ENCODE measurements at regions not wholly inside any gene's neighbourhood (a gene's known extent, or its start where the extent isn't known, plus 50 kb on each side); places are given as distances from the start of the nearest gene placed in this dataset.

DNA sequence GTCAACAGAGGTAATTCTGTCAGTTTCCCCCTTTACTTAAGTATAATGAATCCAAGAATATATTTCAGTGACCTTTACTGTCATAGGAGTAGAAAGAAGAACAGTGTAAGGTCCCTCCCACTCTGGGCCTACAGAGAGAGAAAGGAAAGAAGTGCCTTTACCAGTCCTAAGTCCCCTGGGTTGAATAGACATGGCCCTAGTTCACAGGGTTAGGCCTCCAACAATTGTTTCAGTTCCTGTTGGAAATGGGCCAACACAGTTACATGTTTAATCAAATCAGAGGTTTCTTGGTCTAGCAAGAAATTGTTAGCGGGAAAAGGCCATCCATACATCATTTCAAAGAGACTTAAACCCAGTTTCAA is 605.6 kb downstream of the MTRR start:
- Histone ChIP-seq H3K23ac (ENCODE audit: insufficient read length) (no peak overlapping the region), H3K18ac (ENCODE audit: extremely low read depth, low read length) (no peak overlapping the region), H3K79me1 (ENCODE audit: low read depth, low read length) (no peaks in the 10 kb centered on the region), H3K4ac (replicated peaks; ENCODE audit: insufficient read length, low read depth, low read length) (no peak overlapping the region), H2BK15ac (ENCODE audit: low read length) (no peak overlapping the region), H3K14ac (ENCODE audit: insufficient read length) (no peak overlapping the region), H3K4me1 (replicated peaks in 1 of 4; ENCODE audit: control insufficient read depth in 3 of 4, insufficient read depth in 4 of 4, low read length in 3 of 4) (peaks cover 0 to 3% (median 0%) of the 10 kb centered on the region in 4 experiments; a peak in 2 of 7 replicates), H2BK12ac (ENCODE audit: low read depth, low read length) (no peak overlapping the region), H4K8ac (ENCODE audit: extremely low read depth, insufficient read depth, low read length) (no peak overlapping the region), H2BK5ac (ENCODE audit: low read depth, low read length) (no peak overlapping the region), H3K9ac (replicated peaks in 1 of 4; ENCODE audit: extremely low read depth in 1 of 4, low read depth in 3 of 4, low read length in 3 of 4) (no peak overlapping the region), H3K36me3 (ENCODE audit: control insufficient read depth in 2 of 4, insufficient read depth in 4 of 4, low read length in 3 of 4) (no peaks in the 10 kb centered on the region; a peak in 3 of 8 replicates), H4K5ac (ENCODE audit: insufficient read length, low read depth, low read length) (no peak overlapping the region), H3K4me3 (ENCODE audit: extremely low read depth in 1 of 4, insufficient read depth in 2 of 4, low read depth in 3 of 4, low read length in 4 of 4) (no peak overlapping the region), H3K27ac (ENCODE audit: low read depth, low read length) (no peak overlapping the region), H3K9me3 (ENCODE audit: insufficient read depth in 2 of 2, low read depth in 1 of 2, low read length in 1 of 2) (peaks cover 20 to 23% of the 10 kb centered on the region in 2 experiments), H2BK120ac (replicated peaks; ENCODE audit: low read depth, low read length) (no peak overlapping the region), H2BK20ac (ENCODE audit: low read length) (no peak overlapping the region), H2AFZ (ENCODE audit: low read length) (no peak overlapping the region), H4K20me1 (replicated peaks in 1 of 2; ENCODE audit: control insufficient read depth in 1 of 2, insufficient read depth in 2 of 2, low read length in 2 of 2) (no peaks in the 10 kb centered on the region), H2AK5ac (ENCODE audit: low read depth, low read length) (no peak overlapping the region), H3K27me3 (replicated peaks in 1 of 4; ENCODE audit: control insufficient read depth in 3 of 4, extremely low read depth in 1 of 4, insufficient read depth in 3 of 4, low read length in 3 of 4) (no peaks in the 10 kb centered on the region), H3K56ac (replicated peaks; ENCODE audit: insufficient read length, low read depth, low read length) (no peak overlapping the region), H3K79me2 (ENCODE audit: control insufficient read depth in 1 of 2, insufficient read depth in 2 of 2, low read length in 2 of 2) (no peaks in the 10 kb centered on the region), H3K23me2 (ENCODE audit: low read depth, low read length) (no peaks in the 10 kb centered on the region), H4K91ac (replicated peaks; ENCODE audit: insufficient read length, low read length) (no peak overlapping the region), H3K4me2 (ENCODE audit: insufficient read depth in 1 of 2, low read depth in 2 of 2, low read length in 2 of 2) (no peak overlapping the region)
- WGBS, 2 experiments (ENCODE audit: extremely low coverage in 1 of 2, insufficient coverage in 1 of 2, insufficient read length in 1 of 2, insufficient replicate concordance in 2 of 2, low coverage in 1 of 2, low lambda C conversion rate in 2 of 2, missing lambda C conversion rate in 1 of 2) = 93% methylated on average over 1 of the region's 1 CpG; no CpG with 5 or more reads in 1 of the 2 experiments
- FAIRE-seq (no peak), DNase-seq (ENCODE audit: low read depth in 1 of 2, low spot score in 2 of 2) (no peak)
- TF ChIP-seq MAFK (IDR thresholded peaks at IDR 0.05; ENCODE audit: low read depth, low read length) = no peak
- CTCF ChIA-PET (ENCODE audit: partially characterized antibody) = interaction anchor here (0.8 to 1.0 kb wide), 4 partner anchors 9 to 236 kb away, joined by 3 read pairs; no protein-coding TSS in a partner anchor
- POLR2A ChIA-PET (ENCODE audit: partially characterized antibody) = no interaction called here

Measured in H1 (cell line).